Brain microvascular endothelial cell (primary cell): ENCODE measurements at regions not wholly inside any gene's neighbourhood (a gene's known extent, or its start where the extent isn't known, plus 50 kb on each side); places are given as distances from the start of the nearest gene placed in this dataset.
A peak's percentile ranks its signal among the peaks of the same experiment; 100 is the strongest.

Experiments
- DNase-seq: peaks from one replicate; pipeline ENCODE4 v3.0.0-alpha.2; 2020
- H3K27ac ChIP-seq: fragments of 250-450 bp; sonication (Bioruptor Pico); 2 replicates; pipeline ENCODE4 v1.5.1; 2020; ENCODE audit warnings: mild to moderate bottlenecking, moderate library complexity
- H3K27me3 ChIP-seq: fragments of 250-450 bp; sonication (Bioruptor Pico); replicated peaks from 2 replicates; pipeline ENCODE4 v1.5.1; 2020; ENCODE audit warnings: mild to moderate bottlenecking
- H3K36me3 ChIP-seq: fragments of 250-450 bp; sonication (Bioruptor Pico); replicated peaks from 2 replicates; pipeline ENCODE4 v1.5.1; 2020; ENCODE audit warnings: mild to moderate bottlenecking
- H3K4me3 ChIP-seq: 2 replicates; pipeline ENCODE4 v1.5.1; 2011; ENCODE audit warnings: low read depth, mild to moderate bottlenecking, control low read depth, low read length, moderate library complexity
- CTCF ChIP-seq: IDR thresholded peaks from 2 replicates; pipeline ENCODE4 v1.5.1; 2011; ENCODE audit warnings: low read depth, mild to moderate bottlenecking, moderate library complexity, low read length, control low read depth, inconsistent platforms; ENCODE audit errors: missing control alignments
- in situ Hi-C: cut with HindIII; loops from 2 replicates; pipeline ENCODE4 v1.10.0; 2017; ENCODE audit warnings: low sequenced_read_pairs, low pct_ligation_motif_present

GRCh38 chr6:103231181-103231580 is 1628.5 kb downstream of the HACE1 start:
- Histone ChIP-seq H3K27me3 (no peaks in the 10 kb centered on the region), H3K27ac (no peak overlapping the region), H3K36me3 (no peaks in the 10 kb centered on the region), H3K4me3 (no peak overlapping the region)
- in situ Hi-C loops, result no loop called here
- DNase-seq, result no peak
- TF ChIP-seq CTCF, result no peak

- TF ChIP-seq CTCF, result no peak
- peak; percentile 45 for DNase-seq
- in situ Hi-C loops, result no loop called here
- Histone ChIP-seq H3K36me3 (no peaks in the 10 kb centered on the region), H3K4me3 (no peak overlapping the region), H3K27me3 (no peaks in the 10 kb centered on the region), H3K27ac (no peak overlapping the region)
These were observed 1643.9 kb downstream of the HACE1 start for GRCh38 chr6:103215847-103216246.

- H3K27me3 ChIP-seq, result no peaks in the 10 kb centered on the region
- no peak overlapping the region for H3K4me3 ChIP-seq
- in situ Hi-C loops, result no loop called here
- no peaks in the 10 kb centered on the region for H3K36me3 ChIP-seq
- no peak for TF ChIP-seq CTCF
- no peak for DNase-seq
- no peak overlapping the region for H3K27ac ChIP-seq
These were observed 1649.0 kb downstream of the HACE1 start for GRCh38 chr6:103210686-103211085.

GRCh38 chr6:103198386-103198785 is 1661.3 kb downstream of the HACE1 start:
- DNase-seq, result no peak

GRCh38 chr6:103193413-103193812 is 1666.3 kb downstream of the HACE1 start:
- no peak for DNase-seq
- H3K27ac ChIP-seq, result no peak overlapping the region
- no peak overlapping the region for H3K4me3 ChIP-seq
- no peaks in the 10 kb centered on the region for H3K27me3 ChIP-seq
- no peak for TF ChIP-seq CTCF
- no peaks in the 10 kb centered on the region for H3K36me3 ChIP-seq
- in situ Hi-C loops, result no loop called here

More at GRCh38 chr6:103198386-103198785, 1661.3 kb downstream of the HACE1 start:
- no peak for TF ChIP-seq CTCF
- peak overlapping the region; percentile 59 for H3K27ac ChIP-seq
- H3K4me3 ChIP-seq, result no peak overlapping the region
- H3K36me3 ChIP-seq, result no peaks in the 10 kb centered on the region
- in situ Hi-C loops, result no loop called here
- H3K27me3 ChIP-seq, result no peaks in the 10 kb centered on the region

GRCh38 chr6:103191391-103192093 is 1668.2 kb downstream of the HACE1 start:
- TF ChIP-seq CTCF, result no peak
- H3K27ac ChIP-seq, result no peak overlapping the region
- in situ Hi-C loops, result no loop called here
- no peaks in the 10 kb centered on the region for H3K36me3 ChIP-seq
- no peak for DNase-seq
- H3K4me3 ChIP-seq, result no peak overlapping the region
- H3K27me3 ChIP-seq, result no peaks in the 10 kb centered on the region
